Upper lobe of right lung (tissue), 1 donor: ENCODE measurements at regions not wholly inside any gene's neighbourhood (a gene's known extent, or its start where the extent isn't known, plus 50 kb on each side); places are given as distances from the start of the nearest gene placed in this dataset.

Source experiments
- ATAC-seq: fragments of 200-7000 bp; cut with Tn5 transposase; one replicate; pipeline ENCODE4 v1.9.1; 2020; ENCODE audit warnings: mild to moderate bottlenecking, moderate library complexity
- DNase-seq: peaks from one replicate; pipeline ENCODE4 v3.0.0-alpha.2; 2020
- H3K27ac ChIP-seq: fragments of 200-600 bp; one replicate; pipeline ENCODE4 v1.8.0; 2022
- H3K27me3 ChIP-seq: fragments of 200-600 bp; one replicate; pipeline ENCODE4 v1.8.0; 2022; ENCODE audit warnings: mild to moderate bottlenecking
- H3K36me3 ChIP-seq: fragments of 200-600 bp; one replicate; pipeline ENCODE4 v1.8.0; 2022
- H3K4me1 ChIP-seq: fragments of 200-600 bp; one replicate; pipeline ENCODE4 v1.8.0; 2022
- H3K4me3 ChIP-seq: fragments of 200-600 bp; one replicate; pipeline ENCODE4 v1.8.0; 2022; ENCODE audit warnings: mild to moderate bottlenecking
- H3K9me3 ChIP-seq: fragments of 200-600 bp; one replicate; pipeline ENCODE4 v1.8.0; 2022
- intact Hi-C: fragments of 100-400 bp; cut with DNase I; formaldehyde crosslinking; loops from one replicate; pipeline ENCODE4 v1.11.0; 2022
- TF ChIP-seq, protein P1 (sequence below): fragments of 200-600 bp; IDR thresholded peaks from one replicate; pipeline ENCODE4 v1.8.0; 2022; ENCODE audit warnings: antibody characterized with exemption
- donor health status: DM: no; HTN: yes; CAD: no; lungs with severe emphysema.

DNA sequence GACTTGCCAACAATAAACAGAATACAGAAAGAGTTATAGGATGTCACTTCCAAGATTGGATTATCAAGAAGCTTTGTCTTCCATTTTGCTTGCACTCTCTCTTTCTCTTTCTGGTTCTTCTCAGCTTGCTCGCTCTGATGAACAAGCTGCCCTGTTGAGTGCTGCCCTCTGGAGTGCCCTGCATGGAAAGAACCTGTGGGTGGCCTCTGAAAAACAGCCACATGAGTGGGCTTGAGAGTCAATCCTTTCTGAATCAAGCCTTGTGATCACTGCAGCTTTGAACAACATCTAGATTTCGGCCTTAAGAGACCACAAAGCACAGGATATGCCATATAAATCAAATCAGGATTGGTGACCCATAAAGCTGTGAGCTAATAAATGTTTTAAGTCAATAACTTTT is 185.1 kb downstream of the KIF2B start:
- intact Hi-C loops, result no loop called here
- Histone ChIP-seq H3K9me3 (no peaks in the 10 kb centered on the region), H3K36me3 (no peaks in the 10 kb centered on the region), H3K27ac (no peak overlapping the region), H3K4me1 (no peaks in the 10 kb centered on the region), H3K4me3 (no peak overlapping the region), H3K27me3 (no peaks in the 10 kb centered on the region)
- DNase-seq (no peak), ATAC-seq (no peak)
- TF ChIP-seq, protein P1, sequence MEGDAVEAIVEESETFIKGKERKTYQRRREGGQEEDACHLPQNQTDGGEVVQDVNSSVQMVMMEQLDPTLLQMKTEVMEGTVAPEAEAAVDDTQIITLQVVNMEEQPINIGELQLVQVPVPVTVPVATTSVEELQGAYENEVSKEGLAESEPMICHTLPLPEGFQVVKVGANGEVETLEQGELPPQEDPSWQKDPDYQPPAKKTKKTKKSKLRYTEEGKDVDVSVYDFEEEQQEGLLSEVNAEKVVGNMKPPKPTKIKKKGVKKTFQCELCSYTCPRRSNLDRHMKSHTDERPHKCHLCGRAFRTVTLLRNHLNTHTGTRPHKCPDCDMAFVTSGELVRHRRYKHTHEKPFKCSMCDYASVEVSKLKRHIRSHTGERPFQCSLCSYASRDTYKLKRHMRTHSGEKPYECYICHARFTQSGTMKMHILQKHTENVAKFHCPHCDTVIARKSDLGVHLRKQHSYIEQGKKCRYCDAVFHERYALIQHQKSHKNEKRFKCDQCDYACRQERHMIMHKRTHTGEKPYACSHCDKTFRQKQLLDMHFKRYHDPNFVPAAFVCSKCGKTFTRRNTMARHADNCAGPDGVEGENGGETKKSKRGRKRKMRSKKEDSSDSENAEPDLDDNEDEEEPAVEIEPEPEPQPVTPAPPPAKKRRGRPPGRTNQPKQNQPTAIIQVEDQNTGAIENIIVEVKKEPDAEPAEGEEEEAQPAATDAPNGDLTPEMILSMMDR, result no peak

DNA sequence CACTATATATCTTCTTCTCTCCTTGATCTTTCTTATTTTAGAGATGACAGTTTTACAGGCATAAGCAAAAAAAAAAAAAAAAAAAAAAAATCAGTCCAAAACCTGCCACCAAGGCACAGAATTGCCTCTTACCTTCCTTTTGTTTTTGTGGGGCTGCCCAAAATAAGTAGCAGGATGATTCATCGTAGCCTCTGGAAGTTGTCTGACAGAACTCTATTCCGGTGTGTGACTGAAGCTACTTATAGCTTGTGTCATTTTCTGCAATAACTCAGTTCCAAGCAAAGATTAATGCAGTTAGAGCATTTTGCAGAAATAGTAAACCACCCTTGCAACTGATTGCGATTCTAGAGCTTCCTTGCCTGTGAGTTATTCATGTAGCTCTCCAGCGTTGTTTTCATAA is 186.8 kb downstream of the KIF2B start:
- no peaks in the 10 kb centered on the region for H3K27me3 ChIP-seq
- intact Hi-C loops, result no loop called here
- ATAC-seq (no peak), DNase-seq (no peak)
- no peaks in the 10 kb centered on the region for H3K9me3 ChIP-seq
- no peak overlapping the region for H3K27ac ChIP-seq
- H3K4me3 ChIP-seq, result no peak overlapping the region
- TF ChIP-seq, protein P1, result no peak
- H3K4me1 ChIP-seq, result no peaks in the 10 kb centered on the region
- H3K36me3 ChIP-seq, result no peaks in the 10 kb centered on the region

DNA sequence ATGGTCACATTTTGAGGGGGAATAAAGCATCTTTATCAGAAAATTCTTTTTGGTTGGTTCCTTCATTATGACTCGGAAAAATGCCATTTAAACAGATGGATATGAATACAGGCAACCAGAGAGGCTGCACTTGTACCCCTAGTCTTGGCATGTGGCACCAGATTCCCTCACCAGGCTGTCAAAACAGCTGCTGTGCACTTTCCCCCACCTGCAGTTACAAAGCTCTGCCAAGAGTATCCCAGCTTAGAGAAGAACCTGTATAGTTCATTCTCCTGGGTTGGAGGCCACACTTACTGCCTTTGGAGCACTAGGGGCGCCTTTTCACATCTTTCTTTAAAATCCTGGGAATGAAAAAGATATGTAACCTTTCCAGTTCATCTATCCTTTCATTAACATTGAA is 190.3 kb downstream of the KIF2B start:
- DNase-seq, result no peak
- intact Hi-C loops, result no loop called here
- no peaks in the 10 kb centered on the region for H3K36me3 ChIP-seq

GRCh38 chr17:54015734-54016133 is 193.0 kb downstream of the KIF2B start:
- Histone ChIP-seq H3K27ac (no peak overlapping the region), H3K9me3 (no peaks in the 10 kb centered on the region), H3K4me1 (no peaks in the 10 kb centered on the region), H3K27me3 (no peaks in the 10 kb centered on the region), H3K36me3 (no peaks in the 10 kb centered on the region), H3K4me3 (no peak overlapping the region)
- DNase-seq, result no peak
- intact Hi-C loops, result no loop called here
- no peak for ATAC-seq
- TF ChIP-seq, protein P1, result no peak

More for the DNA sequence above, 190.3 kb downstream of the KIF2B start:
- no peaks in the 10 kb centered on the region for H3K27me3 ChIP-seq
- H3K4me3 ChIP-seq, result no peak overlapping the region
- H3K27ac ChIP-seq, result no peak overlapping the region
- no peaks in the 10 kb centered on the region for H3K4me1 ChIP-seq
- no peak for ATAC-seq
- no peaks in the 10 kb centered on the region for H3K9me3 ChIP-seq
- TF ChIP-seq, protein P1, result no peak

GRCh38 chr17:54021418-54021817 is 198.7 kb downstream of the KIF2B start:
- TF ChIP-seq, protein P1, result no peak
- ATAC-seq, result no peak
- intact Hi-C loops, result no loop called here

DNA sequence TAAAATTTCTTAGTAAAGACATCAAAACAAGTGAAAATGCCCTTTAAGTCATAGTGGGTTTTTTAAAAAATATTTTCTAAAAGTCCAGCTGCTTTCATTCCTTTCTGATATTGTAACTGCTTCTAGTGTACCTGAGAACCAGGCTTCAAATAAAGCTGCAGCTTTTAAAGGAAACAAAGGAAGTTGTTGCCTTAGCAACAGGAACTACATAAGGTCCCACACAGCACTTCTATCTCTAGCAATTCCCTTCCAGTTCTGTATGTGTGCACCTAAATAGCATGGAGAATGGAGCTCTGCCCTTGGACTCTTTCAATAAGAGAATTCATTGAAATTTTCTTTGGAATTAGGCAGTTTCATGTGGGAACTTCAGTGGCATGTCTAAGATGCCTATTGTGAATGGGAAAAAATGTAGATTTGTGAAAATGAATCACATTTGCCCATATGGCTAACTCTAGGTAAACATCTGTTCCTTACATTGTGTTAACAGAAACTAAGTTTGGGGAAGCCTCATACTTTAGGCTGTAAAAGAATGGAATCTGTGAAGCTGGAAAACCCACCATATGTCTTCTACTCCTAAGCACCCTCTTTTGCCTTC is 206.4 kb downstream of the KIF2B start:
- no peak overlapping the region for H3K27ac ChIP-seq
- ATAC-seq, result no peak
- H3K27me3 ChIP-seq, result no peaks in the 10 kb centered on the region
- TF ChIP-seq, protein P1, result no peak
- H3K4me1 ChIP-seq, result no peaks in the 10 kb centered on the region
- no peaks in the 10 kb centered on the region for H3K36me3 ChIP-seq
- H3K4me3 ChIP-seq, result no peak overlapping the region
- no peaks in the 10 kb centered on the region for H3K9me3 ChIP-seq
- intact Hi-C loops, result no loop called here
- DNase-seq, result no peak

More at GRCh38 chr17:54021418-54021817, 198.7 kb downstream of the KIF2B start:
- no peaks in the 10 kb centered on the region for H3K27me3 ChIP-seq
- no peak overlapping the region for H3K27ac ChIP-seq
- H3K9me3 ChIP-seq, result no peaks in the 10 kb centered on the region
- no peak for DNase-seq
- H3K36me3 ChIP-seq, result no peaks in the 10 kb centered on the region
- H3K4me1 ChIP-seq, result no peaks in the 10 kb centered on the region
- no peak overlapping the region for H3K4me3 ChIP-seq
